HG02970 (cell line): ENCODE measurements at regions not wholly inside any gene's neighbourhood (a gene's known extent, or its start where the extent isn't known, plus 50 kb on each side); places are given as distances from the start of the nearest gene placed in this dataset.

Experiments
- ATAC-seq: cut with Tn5 transposase; IDR thresholded peaks from one replicate; pipeline ENCODE4 v1.9.1; 2021; ENCODE audit warnings: mild to moderate bottlenecking, moderate library complexity, moderate number of reproducible peaks; ENCODE audit not compliant: unreplicated experiment, low FRiP score

- ATAC-seq = no peak
Observed at GRCh38 chr16:85555719-85556455, 57.2 kb upstream of the GSE1 start.

- no peak for ATAC-seq
Observed at GRCh38 chr16:85556456-85557082, 56.6 kb upstream of the GSE1 start.

DNA sequence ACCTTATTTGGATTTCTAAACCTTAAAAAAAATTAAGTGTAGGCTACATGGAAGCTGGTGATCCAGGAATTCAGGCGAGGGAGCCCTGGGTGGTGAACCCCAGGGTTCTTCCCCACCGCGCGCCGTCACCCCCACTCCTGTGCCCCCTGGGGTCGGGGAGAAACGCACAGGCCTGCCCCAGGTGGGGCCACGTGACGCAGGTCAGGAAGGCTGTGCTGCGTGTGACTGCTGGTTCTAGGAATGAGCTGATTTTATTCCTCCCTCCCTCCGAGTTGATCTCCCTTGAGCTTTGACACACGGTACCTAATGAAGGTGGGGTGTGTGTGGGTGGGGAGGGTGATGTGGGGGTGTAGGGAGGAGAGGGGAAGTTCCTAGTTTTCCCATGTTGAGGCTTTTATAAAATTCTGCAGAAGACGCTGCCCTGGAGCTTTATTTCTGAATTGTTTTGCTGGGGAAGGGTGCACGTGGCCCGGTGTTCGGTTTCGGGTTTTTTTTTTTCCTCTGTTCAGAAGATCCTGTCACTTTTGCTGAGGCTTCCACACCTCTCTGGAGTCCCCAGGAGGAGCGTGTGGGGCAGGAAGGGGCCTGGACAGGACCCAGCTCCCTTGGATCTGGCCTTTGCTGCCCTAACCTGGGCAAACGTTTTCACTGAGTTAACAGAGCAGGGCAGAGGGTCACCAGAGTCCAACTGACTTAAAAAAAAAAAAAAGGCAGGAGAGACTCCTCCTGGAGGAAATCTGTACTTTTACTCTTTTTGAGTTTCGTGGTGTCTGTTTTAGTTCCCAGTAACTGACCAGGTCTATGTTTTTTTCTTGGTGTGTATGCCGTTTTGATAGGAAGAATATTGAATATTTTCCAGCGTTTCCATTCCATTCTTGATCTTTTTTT lies 55.8 kb upstream of the GSE1 start:
- ATAC-seq = no peak

DNA sequence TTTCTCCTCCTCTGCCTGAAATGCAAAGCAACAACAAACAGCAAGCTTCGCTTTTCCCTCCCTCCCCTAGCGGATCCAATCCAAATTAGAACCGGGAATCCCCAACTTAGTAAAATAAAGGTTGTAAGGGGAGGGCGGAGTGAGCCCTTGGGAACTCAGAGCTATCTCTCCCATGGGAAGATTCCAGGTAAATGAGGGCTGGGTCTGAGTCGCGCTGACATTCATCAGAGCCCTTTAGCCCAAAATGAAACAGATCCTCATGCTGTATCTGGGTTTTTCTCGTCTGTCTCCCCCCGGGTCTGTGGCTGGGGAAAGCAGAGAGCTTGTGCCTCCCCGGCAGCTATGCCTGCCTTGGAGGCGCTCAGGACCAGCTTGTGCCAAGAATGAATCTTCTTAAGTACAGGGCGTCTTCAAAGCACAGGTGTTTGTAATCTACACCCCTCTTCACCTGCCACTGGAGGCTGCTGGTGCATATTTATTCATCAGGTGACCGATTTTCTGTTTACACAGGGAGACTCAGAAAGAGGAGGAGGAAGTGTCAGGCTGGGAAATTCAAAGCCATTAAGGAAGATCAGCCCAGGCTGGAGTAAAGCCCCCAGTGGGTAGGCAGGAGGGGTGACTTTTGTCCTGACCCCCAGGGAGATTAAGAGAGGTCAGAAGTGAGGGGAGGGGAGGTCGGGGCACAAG lies 55.0 kb upstream of the GSE1 start:
- ATAC-seq = no peak

DNA sequence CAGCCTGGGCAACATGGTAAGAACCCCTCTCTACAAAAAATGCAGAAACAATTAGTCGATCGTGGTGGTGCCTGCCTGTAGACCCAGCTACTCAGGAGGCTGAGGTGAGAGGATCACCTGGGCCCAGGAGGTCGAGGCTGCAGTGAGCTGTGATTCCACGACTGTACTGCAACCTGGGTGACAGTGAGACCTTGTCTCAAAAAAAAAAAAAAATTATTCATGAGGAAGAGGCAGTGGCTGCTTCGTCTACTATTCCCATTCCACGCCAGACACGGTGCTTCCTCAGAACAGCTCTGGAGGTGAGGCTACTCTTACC lies 52.2 kb upstream of the GSE1 start:
- no peak for ATAC-seq

GRCh38 chr16:85561248-85562092 lies 51.7 kb upstream of the GSE1 start:
- ATAC-seq = no peak

- ATAC-seq = no peak
Observed at GRCh38 chr16:85562093-85562786, 50.9 kb upstream of the GSE1 start.

GRCh38 chr16:85563034-85563433 lies 50.1 kb upstream of the GSE1 start:
- ATAC-seq = no peak
